SK-N-SH (cell line): ENCODE measurements at regions not wholly inside any gene's neighbourhood (a gene's known extent, or its start where the extent isn't known, plus 50 kb on each side); places are given as distances from the start of the nearest gene placed in this dataset.

Experiments
- CTCF ChIA-PET: fragments of 300-600, 350-600 bp; formaldehyde crosslinking; extraction: SDS; loops from one replicate; lab custom pipeline; 2021; lab: Yijun Ruan, JAX
- POLR2A ChIA-PET: fragments of 350-600 bp; sonication (Branson Sonifier 250); formaldehyde crosslinking; extraction: SDS; loops from one replicate; lab custom pipeline; 2020; ENCODE audit warnings: antibody characterized with exemption, inconsistent platforms; lab: Yijun Ruan, JAX
- DNase-seq: peaks from one replicate; pipeline ENCODE4 v3.0.0; 2012
- H2AFZ ChIP-seq: fragments of 200-600 bp; sonication (generic); 2 replicates; pipeline ENCODE4 v1.8.1; 2016; ENCODE audit warnings: antibody characterized with exemption, mild to moderate bottlenecking, low read depth
- H3F3A ChIP-seq: fragments of 200-600 bp; sonication (generic); replicated peaks from 2 replicates; pipeline ENCODE3; 2016; ENCODE audit warnings: antibody characterized with exemption, mild to moderate bottlenecking; ENCODE audit not compliant: insufficient read depth
- H3K27ac ChIP-seq, 2 experiments: fragments of 200-500 bp in 1 of 2; fragments of 200-600 bp in 1 of 2; sonication (Bioruptor generic) in 1 of 2; sonication (generic), shearing (Covaris generic) in 1 of 2; 2 replicates each; pipeline versions ENCODE4 v1.5.1 to v1.6.1; 2014 to 2016; ENCODE audit warnings: low read depth in 2 of 2, inconsistent platforms in 1 of 2, low read length in 1 of 2, mild to moderate bottlenecking in 1 of 2, mixed read lengths in 1 of 2
- H3K27me3 ChIP-seq: fragments of 200-600 bp; sonication (generic), shearing (Covaris generic); 2 replicates; pipeline ENCODE4 v1.6.1; 2016; ENCODE audit warnings: mixed run types; ENCODE audit not compliant: insufficient read depth
- H3K36me3 ChIP-seq, 2 experiments: fragments of 200-500 bp in 1 of 2; fragments of 200-600 bp in 1 of 2; sonication (Bioruptor generic) in 1 of 2; sonication (generic) in 1 of 2; replicated peaks in 1 of 2; 2 replicates each; pipeline versions ENCODE3 to v1.5.1; 2014 to 2016; ENCODE audit warnings: low read length in 1 of 2, mild to moderate bottlenecking in 1 of 2; ENCODE audit not compliant: insufficient read depth in 2 of 2, control insufficient read depth in 1 of 2
- H3K4me1 ChIP-seq, 2 experiments: fragments of 200-500 bp in 1 of 2; fragments of 200-600 bp in 1 of 2; sonication (Bioruptor generic) in 1 of 2; sonication (generic), shearing (Covaris generic) in 1 of 2; 2 replicates each; pipeline versions ENCODE4 v1.5.1 to v1.6.1; 2014 to 2016; ENCODE audit warnings: low read depth in 1 of 2, low read length in 1 of 2, mixed run types in 1 of 2; ENCODE audit not compliant: insufficient read depth in 2 of 2, control insufficient read depth in 1 of 2
- H3K4me2 ChIP-seq: fragments of 200-600 bp; sonication (generic), shearing (Covaris generic); 2 replicates; pipeline ENCODE4 v1.6.1; 2017; ENCODE audit warnings: mixed run types
- H3K4me3 ChIP-seq, 2 experiments: fragments of 200-500 bp in 1 of 2; fragments of 200-600 bp in 1 of 2; sonication (Bioruptor generic) in 1 of 2; sonication (generic), shearing (Covaris generic) in 1 of 2; 2 replicates each; pipeline versions ENCODE4 v1.5.1 to v1.8.1; 2014 to 2016; ENCODE audit warnings: low read depth in 2 of 2, inconsistent platforms in 1 of 2, low read length in 1 of 2, mild to moderate bottlenecking in 1 of 2, mixed read lengths in 1 of 2, moderate library complexity in 1 of 2
- H3K79me2 ChIP-seq: fragments of 200-600 bp; sonication (generic); 2 replicates; pipeline ENCODE4 v1.8.1; 2017; ENCODE audit warnings: mild to moderate bottlenecking; ENCODE audit not compliant: insufficient read depth
- H3K9ac ChIP-seq: fragments of 200-600 bp; sonication (generic); 2 replicates; pipeline ENCODE4 v1.6.1; 2017; ENCODE audit warnings: mixed run types
- H3K9me2 ChIP-seq: fragments of 200-600 bp; sonication (generic); 2 replicates; pipeline ENCODE4 v1.6.1; 2017; ENCODE audit warnings: mixed run types
- H3K9me3 ChIP-seq: fragments of 200-600 bp; sonication (generic); 2 replicates; pipeline ENCODE4 v1.6.1; 2017; ENCODE audit warnings: mixed run types, mild to moderate bottlenecking, moderate library complexity
- H4K20me1 ChIP-seq: fragments of 200-600 bp; sonication (generic); 2 replicates; pipeline ENCODE4 v1.6.1; 2017; ENCODE audit warnings: mild to moderate bottlenecking, mixed run types; ENCODE audit not compliant: insufficient read depth
- EP300 ChIP-seq, 2 experiments: IDR thresholded peaks; 2 replicates each; pipeline versions ENCODE4 v1.4.0 to v1.6.1; 2012; ENCODE audit warnings: borderline replicate concordance in 1 of 2, low read depth in 1 of 2, low read length in 1 of 2
- EZH2phosphoT487 ChIP-seq: fragments of 200-600 bp; sonication (generic); IDR thresholded peaks from 2 replicates; pipeline ENCODE4 v1.6.1; 2017; ENCODE audit warnings: low read depth, mixed run types, mild to moderate bottlenecking, antibody characterized with exemption, moderate library complexity, borderline replicate concordance
- FOXM1 ChIP-seq: IDR thresholded peaks from 2 replicates; pipeline ENCODE4 v1.4.0; 2012; ENCODE audit warnings: low read depth, mild to moderate bottlenecking
- GATA2 ChIP-seq: sonication (generic); formaldehyde crosslinking; IDR thresholded peaks from 2 replicates; pipeline ENCODE4 v1.5.0; 2020; ENCODE audit warnings: mild to moderate bottlenecking, missing genetic modification reagents
- JUND ChIP-seq: IDR thresholded peaks from 2 replicates; pipeline ENCODE4 v1.4.0; 2012
- MAX ChIP-seq: IDR thresholded peaks from 2 replicates; pipeline ENCODE4 v1.4.0; 2012; ENCODE audit warnings: low read depth
- MEF2A ChIP-seq: IDR thresholded peaks from 2 replicates; pipeline ENCODE4 v1.4.0; 2012; ENCODE audit warnings: low read depth, borderline replicate concordance
- NFIC ChIP-seq: IDR thresholded peaks from 2 replicates; pipeline ENCODE4 v1.4.0; 2012; ENCODE audit warnings: borderline replicate concordance
- RFX5 ChIP-seq: IDR thresholded peaks from 2 replicates; pipeline ENCODE4 v1.6.1; 2012; ENCODE audit warnings: mild to moderate bottlenecking, improper control_type of control experiment, low read length
- SMC3 ChIP-seq: IDR thresholded peaks from 2 replicates; pipeline ENCODE4 v1.6.1; 2012; ENCODE audit warnings: low read depth, low read length, improper control_type of control experiment
- TEAD4 ChIP-seq: IDR thresholded peaks from 2 replicates; pipeline ENCODE4 v1.4.0; 2012; ENCODE audit warnings: mild to moderate bottlenecking, borderline replicate concordance; ENCODE audit not compliant: insufficient read depth
- USF1 ChIP-seq: IDR thresholded peaks from 2 replicates; pipeline ENCODE4 v1.4.0; 2012; ENCODE audit warnings: low read depth, borderline replicate concordance
- YY1 ChIP-seq: IDR thresholded peaks from 2 replicates; pipeline ENCODE4 v1.4.0; 2012; ENCODE audit warnings: low read depth, mild to moderate bottlenecking
- WGBS: methylation state at CpG from one replicate; pipeline ENCODE4 v1.1.6; 2017; ENCODE audit warnings: low lambda C conversion rate; 5-methylcytosine and 5-hydroxymethylcytosine counted together

- Histone ChIP-seq H3K36me3 (no peaks in the 10 kb centered on the region), H3F3A (no peaks in the 10 kb centered on the region), H3K4me1 (no peaks in the 10 kb centered on the region), H3K79me2 (no peaks in the 10 kb centered on the region), H4K20me1 (no peaks in the 10 kb centered on the region), H3K9me2 (no peaks in the 10 kb centered on the region), H3K27me3 (no peaks in the 10 kb centered on the region; the same call in 1 of the 2 replicates), H2AFZ (no peak overlapping the region), H3K27ac (no peak overlapping the region), H3K9me3 (no peaks in the 10 kb centered on the region), H3K9ac (no peak overlapping the region), H3K4me2 (no peak overlapping the region), H3K4me3 (no peak overlapping the region)
- 6% methylated on average over 4 of the region's 4 CpGs for WGBS
- ChIA-PET POLR2A (no interaction called here), CTCF (interaction anchor here (1.2 kb wide), 1 partner anchor 20 kb away, joined by 5 read pairs; no protein-coding TSS in a partner anchor)
- no peak for TF ChIP-seq FOXM1
- no peak for TF ChIP-seq TEAD4
- TF ChIP-seq MAX: no peak
- TF ChIP-seq EP300 (IDR thresholded peaks at IDR 0.05; ENCODE audit: borderline replicate concordance in 1 of 2, low read depth in 1 of 2, low read length in 1 of 2): no peak
- TF ChIP-seq USF1: no peak
- TF ChIP-seq SMC3: no peak
- TF ChIP-seq MEF2A: no peak
- no peak for TF ChIP-seq JUND
- TF ChIP-seq YY1: no peak
- no peak for DNase-seq
These were observed 82.1 kb downstream of the PPP1R2C start for GRCh38 chrX:42695800-42696358.

- Histone ChIP-seq H3K9me3 (no peaks in the 10 kb centered on the region), H3K4me3 (no peak overlapping the region), H2AFZ (no peak overlapping the region), H4K20me1 (no peaks in the 10 kb centered on the region), H3F3A (no peaks in the 10 kb centered on the region), H3K36me3 (no peaks in the 10 kb centered on the region), H3K27me3 (no peaks in the 10 kb centered on the region; the same call in 1 of the 2 replicates), H3K27ac (no peak overlapping the region), H3K9ac (no peak overlapping the region), H3K79me2 (no peaks in the 10 kb centered on the region), H3K9me2 (no peaks in the 10 kb centered on the region), H3K4me1 (no peaks in the 10 kb centered on the region), H3K4me2 (no peak overlapping the region)
- CTCF ChIA-PET: no interaction called here
- no peak for DNase-seq
- POLR2A ChIA-PET: no interaction called here
- WGBS: 0% methylated on average over 1 of the region's 1 CpG
- TF ChIP-seq SMC3: no peak
- no peak for TF ChIP-seq TEAD4
- TF ChIP-seq GATA2 (CRISPR knock-in tag): no peak
- no peak for TF ChIP-seq MAX
- TF ChIP-seq RFX5: no peak
- no peak for TF ChIP-seq NFIC
- no peak for TF ChIP-seq MEF2A
- no peak for TF ChIP-seq EZH2phosphoT487
These were observed 83.6 kb downstream of the PPP1R2C start for GRCh38 chrX:42694260-42694815.
